B cell (primary cell): ENCODE measurements at regions not wholly inside any gene's neighbourhood (a gene's known extent, or its start where the extent isn't known, plus 50 kb on each side); places are given as distances from the start of the nearest gene placed in this dataset.

Source experiments
- CTCF ChIP-seq: fragments of 200-600 bp; IDR thresholded peaks from one replicate; pipeline ENCODE4 v1.8.0; 2022; ENCODE audit warnings: antibody characterized with exemption, mild to moderate bottlenecking
- EZH2 ChIP-seq: IDR thresholded peaks from 2 replicates; pipeline ENCODE4 v1.6.1; 2012; ENCODE audit warnings: borderline replicate concordance, low read depth, mild to moderate bottlenecking, moderate library complexity, low read length; ENCODE audit not compliant: insufficient read depth, poor library complexity, severe bottlenecking

DNA sequence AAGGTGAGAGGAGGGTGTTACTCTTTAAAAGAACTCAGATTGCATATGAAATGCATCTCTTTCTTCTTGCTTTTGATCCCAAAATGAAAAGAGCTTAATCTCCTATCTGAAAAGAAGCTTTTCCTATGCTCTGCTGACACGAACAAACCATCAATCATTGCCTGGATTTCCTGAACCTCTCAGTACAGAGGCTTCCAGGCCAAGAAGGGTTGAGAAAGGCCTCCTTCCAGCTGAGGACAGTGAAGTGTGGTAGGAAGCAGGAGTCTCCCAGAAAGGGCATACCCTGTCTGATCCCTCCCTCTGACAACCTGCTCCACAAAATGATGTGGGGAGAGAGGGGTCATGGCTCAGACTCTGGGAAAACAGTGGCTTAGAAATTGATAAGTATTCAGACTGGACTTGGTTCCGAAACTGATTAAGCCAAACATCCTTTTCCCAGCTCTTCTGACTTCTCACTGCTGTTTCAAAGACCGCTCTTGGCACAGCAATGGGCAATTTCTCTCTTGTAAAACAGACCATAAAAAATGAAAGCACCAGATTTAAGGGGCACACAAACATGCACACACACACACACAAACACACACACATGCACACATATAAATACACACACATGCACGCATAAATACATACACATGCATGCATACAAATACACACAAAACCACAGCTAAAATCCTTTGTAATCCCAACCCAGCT lies 310.3 kb downstream of the SIPA1L2 start:
- no peak for TF ChIP-seq CTCF
- TF ChIP-seq EZH2 = no peak
